H1 (cell line): ENCODE measurements at regions not wholly inside any gene's neighbourhood (a gene's known extent, or its start where the extent isn't known, plus 50 kb on each side); places are given as distances from the start of the nearest gene placed in this dataset.

ENCODE experiments used
- CTCF ChIA-PET: fragments of 300-600 bp; sonication (Branson Sonifier 250); formaldehyde crosslinking; loops from one replicate; lab custom pipeline; 2021; ENCODE audit not compliant: partially characterized antibody; lab: Charles Lee
- POLR2A ChIA-PET: fragments of 300-600 bp; sonication (Branson Sonifier 250); formaldehyde crosslinking; loops from one replicate; lab custom pipeline; 2021; ENCODE audit warnings: inconsistent platforms; ENCODE audit not compliant: partially characterized antibody; lab: Charles Lee
- DNase-seq, 2 experiments: peaks; one replicate each; pipeline versions ENCODE4 v3.0.0 to v3.0.0-alpha.2; 2010 to 2022; ENCODE audit warnings: low spot score in 2 of 2, low read depth in 1 of 2, mixed read lengths in 1 of 2
- FAIRE-seq: peaks from 2 replicates; lab custom pipeline; 2011; peaks lifted over from hg19 to GRCh38; lab: Jason Lieb, UNC
- H2AFZ ChIP-seq: 2 replicates; pipeline ENCODE4 v1.8.1; 2012; ENCODE audit warnings: low read length, inconsistent platforms
- H2AK5ac ChIP-seq: 2 replicates; pipeline ENCODE4 v1.6.1; 2013; ENCODE audit warnings: low read depth, low read length
- H2BK120ac ChIP-seq: replicated peaks from 2 replicates; pipeline ENCODE3; 2013; ENCODE audit warnings: low read depth, low read length, inconsistent platforms
- H2BK12ac ChIP-seq: 2 replicates; pipeline ENCODE4 v1.6.1; 2013; ENCODE audit warnings: low read depth, low read length
- H2BK15ac ChIP-seq: 2 replicates; pipeline ENCODE4 v1.6.1; 2013; ENCODE audit warnings: low read length
- H2BK20ac ChIP-seq: 2 replicates; pipeline ENCODE4 v1.6.1; 2013; ENCODE audit warnings: low read length
- H2BK5ac ChIP-seq: 2 replicates; pipeline ENCODE4 v1.6.1; 2013; ENCODE audit warnings: low read depth, low read length
- H3K14ac ChIP-seq: 2 replicates; pipeline ENCODE4 v1.6.1; 2013; ENCODE audit warnings: inconsistent platforms; ENCODE audit not compliant: insufficient read length
- H3K18ac ChIP-seq: 2 replicates; pipeline ENCODE4 v1.6.1; 2013; ENCODE audit warnings: low read length; ENCODE audit errors: extremely low read depth
- H3K23ac ChIP-seq: 2 replicates; pipeline ENCODE4 v1.6.1; 2013; ENCODE audit warnings: inconsistent platforms; ENCODE audit not compliant: insufficient read length
- H3K23me2 ChIP-seq: 2 replicates; pipeline ENCODE4 v1.6.1; 2013; ENCODE audit warnings: low read depth, low read length
- H3K27ac ChIP-seq: 2 replicates; pipeline ENCODE4 v1.6.1; 2011; ENCODE audit warnings: low read depth, low read length, inconsistent platforms
- H3K27me3 ChIP-seq, 4 experiments: replicated peaks in 1 of 4; 1 replicate in 1 of 4; 2 replicates in 3 of 4; pipeline versions ENCODE4 v1.6.1 to v1.8.1; 2011 to 2013; ENCODE audit warnings: low read length in 3 of 4, mild to moderate bottlenecking in 3 of 4, inconsistent platforms in 2 of 4, mixed read lengths in 2 of 4, moderate library complexity in 1 of 4; ENCODE audit not compliant: control insufficient read depth in 3 of 4, insufficient read depth in 3 of 4; ENCODE audit errors: extremely low read depth in 1 of 4
- H3K36me3 ChIP-seq, 4 experiments: 2 replicates each; pipeline versions ENCODE4 v1.6.1 to v1.8.1; 2011 to 2013; ENCODE audit warnings: mild to moderate bottlenecking in 4 of 4, low read length in 3 of 4, moderate library complexity in 2 of 4, control low read depth in 1 of 4, inconsistent platforms in 1 of 4; ENCODE audit not compliant: insufficient read depth in 4 of 4, control insufficient read depth in 2 of 4
- H3K4ac ChIP-seq: replicated peaks from 2 replicates; pipeline ENCODE3; 2013; ENCODE audit warnings: low read length, low read depth, mixed read lengths, inconsistent platforms; ENCODE audit not compliant: insufficient read length
- H3K4me1 ChIP-seq, 4 experiments: replicated peaks in 1 of 4; 1 replicate in 1 of 4; 2 replicates in 3 of 4; pipeline versions ENCODE4 v1.6.1 to v1.8.1; 2011 to 2013; ENCODE audit warnings: low read length in 3 of 4, inconsistent platforms in 2 of 4, mixed read lengths in 1 of 4; ENCODE audit not compliant: insufficient read depth in 4 of 4, control insufficient read depth in 3 of 4
- H3K4me2 ChIP-seq, 2 experiments: 2 replicates each; pipeline versions ENCODE4 v1.6.1 to v1.8.1; 2011 to 2013; ENCODE audit warnings: low read depth in 2 of 2, low read length in 2 of 2, control low read depth in 1 of 2, inconsistent platforms in 1 of 2, mild to moderate bottlenecking in 1 of 2; ENCODE audit not compliant: insufficient read depth in 1 of 2
- H3K4me3 ChIP-seq, 4 experiments: fragments of 200-600, 300-600 bp in 1 of 4; sonication (generic), shearing (Covaris generic), sonication (Bioruptor Twin) in 1 of 4; 2 replicates each; pipeline versions ENCODE4 v1.5.1 to v1.8.1; 2011 to 2016; ENCODE audit warnings: low read length in 4 of 4, low read depth in 3 of 4, control low read depth in 2 of 4, inconsistent platforms in 2 of 4, mild to moderate bottlenecking in 2 of 4, mixed read lengths in 1 of 4, moderate library complexity in 1 of 4; ENCODE audit not compliant: insufficient read depth in 2 of 4; ENCODE audit errors: extremely low read depth in 1 of 4
- H3K56ac ChIP-seq: replicated peaks from 2 replicates; pipeline ENCODE3; 2013; ENCODE audit warnings: low read depth, mild to moderate bottlenecking, mixed read lengths, low read length, inconsistent platforms; ENCODE audit not compliant: insufficient read length
- H3K79me1 ChIP-seq: 2 replicates; pipeline ENCODE4 v1.6.1; 2013; ENCODE audit warnings: low read depth, low read length, control low read depth
- H3K79me2 ChIP-seq, 2 experiments: 2 replicates each; pipeline versions ENCODE4 v1.6.1 to v1.8.1; 2012 to 2013; ENCODE audit warnings: low read length in 2 of 2, mild to moderate bottlenecking in 2 of 2, inconsistent platforms in 1 of 2; ENCODE audit not compliant: insufficient read depth in 2 of 2, control insufficient read depth in 1 of 2
- H3K9ac ChIP-seq, 4 experiments: replicated peaks in 1 of 4; 1 replicate in 1 of 4; 2 replicates in 3 of 4; pipeline versions ENCODE4 v1.6.1 to v1.8.1; 2011 to 2013; ENCODE audit warnings: low read depth in 3 of 4, low read length in 3 of 4, control low read depth in 2 of 4, mild to moderate bottlenecking in 2 of 4, moderate library complexity in 2 of 4, inconsistent platforms in 1 of 4; ENCODE audit errors: extremely low read depth in 1 of 4
- H3K9me3 ChIP-seq, 2 experiments: 2 replicates each; pipeline versions ENCODE4 v1.6.1 to v1.8.1; 2012 to 2013; ENCODE audit warnings: mild to moderate bottlenecking in 2 of 2, moderate library complexity in 2 of 2, control low read depth in 1 of 2, inconsistent platforms in 1 of 2, low read depth in 1 of 2, low read length in 1 of 2, mixed read lengths in 1 of 2; ENCODE audit not compliant: insufficient read depth in 2 of 2
- H4K20me1 ChIP-seq, 2 experiments: replicated peaks in 1 of 2; 2 replicates each; pipeline versions ENCODE3 to v1.8.1; 2011 to 2013; ENCODE audit warnings: inconsistent platforms in 2 of 2, low read length in 2 of 2, mild to moderate bottlenecking in 1 of 2; ENCODE audit not compliant: insufficient read depth in 2 of 2, control insufficient read depth in 1 of 2
- H4K5ac ChIP-seq: 2 replicates; pipeline ENCODE4 v1.6.1; 2013; ENCODE audit warnings: low read length, low read depth, mixed read lengths, inconsistent platforms; ENCODE audit not compliant: insufficient read length
- H4K8ac ChIP-seq: 2 replicates; pipeline ENCODE4 v1.8.0; 2013; ENCODE audit warnings: mild to moderate bottlenecking, moderate library complexity, low read length, inconsistent platforms; ENCODE audit not compliant: insufficient read depth; ENCODE audit errors: extremely low read depth
- H4K91ac ChIP-seq: replicated peaks from 2 replicates; pipeline ENCODE3; 2013; ENCODE audit warnings: low read length, mixed read lengths, inconsistent platforms; ENCODE audit not compliant: insufficient read length
- BCL11A ChIP-seq, 2 experiments: IDR thresholded peaks; one replicate each; pipeline ENCODE4 v1.6.1; 2011; ENCODE audit warnings: low read depth in 2 of 2, low read length in 2 of 2, mild to moderate bottlenecking in 2 of 2
- CTCF ChIP-seq, 3 experiments: IDR thresholded peaks; 1 replicate in 2 of 3; 2 replicates in 1 of 3; pipeline versions ENCODE4 v1.5.1 to v1.6.1; 2011; ENCODE audit warnings: low read length in 3 of 3, mild to moderate bottlenecking in 3 of 3, inconsistent platforms in 2 of 3, low read depth in 1 of 3, moderate library complexity in 1 of 3; ENCODE audit not compliant: insufficient read depth in 1 of 3; ENCODE audit errors: control extremely low read depth in 1 of 3
- EGR1 ChIP-seq: IDR thresholded peaks from 2 replicates; pipeline ENCODE4 v1.6.1; 2011; ENCODE audit warnings: low read depth, low read length, borderline replicate concordance
- JUN ChIP-seq: IDR thresholded peaks from 2 replicates; pipeline ENCODE4 v1.6.1; 2011; ENCODE audit warnings: low read depth, mild to moderate bottlenecking, improper control_type of control experiment, low read length
- JUND ChIP-seq: IDR thresholded peaks from 2 replicates; pipeline ENCODE4 v1.6.1; 2011; ENCODE audit warnings: mild to moderate bottlenecking, improper control_type of control experiment, low read length
- MAFK ChIP-seq: IDR thresholded peaks from 2 replicates; pipeline ENCODE4 v1.6.1; 2012; ENCODE audit warnings: low read depth, mild to moderate bottlenecking, improper control_type of control experiment, low read length
- SRF ChIP-seq: IDR thresholded peaks from 2 replicates; pipeline ENCODE4 v1.6.1; 2011; ENCODE audit warnings: mild to moderate bottlenecking, low read depth, low read length, moderate library complexity
- TEAD4 ChIP-seq: IDR thresholded peaks from 2 replicates; pipeline ENCODE4 v1.6.1; 2012; ENCODE audit warnings: low read depth, low read length, inconsistent platforms, mixed read lengths
- YY1 ChIP-seq: IDR thresholded peaks from 2 replicates; pipeline ENCODE4 v1.6.1; 2011; ENCODE audit warnings: low read depth, mild to moderate bottlenecking, low read length
- WGBS, 2 experiments: shearing (Covaris generic) in 1 of 2; methylation state at CpG; one replicate each; pipeline versions ENCODE4 v1.1.6 to v1.1.7; 2013 to 2015; ENCODE audit warnings: low lambda C conversion rate in 2 of 2, mixed read lengths in 2 of 2, inconsistent platforms in 1 of 2, low coverage in 1 of 2, missing lambda C conversion rate in 1 of 2; ENCODE audit not compliant: insufficient replicate concordance in 2 of 2, insufficient coverage in 1 of 2, insufficient read length in 1 of 2; ENCODE audit errors: extremely low coverage in 1 of 2, missing lambda C conversion rate in 1 of 2; 5-methylcytosine and 5-hydroxymethylcytosine counted together
- TF ChIP-seq, protein P1 (sequence below): IDR thresholded peaks from 2 replicates; pipeline ENCODE4 v1.6.1; 2012; ENCODE audit warnings: inconsistent platforms
- TF ChIP-seq, protein P2 (sequence below): IDR thresholded peaks from 2 replicates; pipeline ENCODE4 v1.6.1; 2011; ENCODE audit warnings: low read length, improper control_type of control experiment

GRCh38 chr3:64321747-64322146 is 96.5 kb upstream of the PRICKLE2 start:
- Histone ChIP-seq H3K56ac (no peak overlapping the region), H3K79me2 (no peaks in the 10 kb centered on the region), H3K79me1 (no peaks in the 10 kb centered on the region), H3K4me2 (no peak overlapping the region), H4K20me1 (no peaks in the 10 kb centered on the region), H3K9me3 (no peaks in the 10 kb centered on the region), H3K18ac (no peak overlapping the region), H3K4ac (no peak overlapping the region), H4K91ac (no peak overlapping the region), H3K4me3 (no peak overlapping the region), H3K4me1 (peaks cover 0 to 3% (median 0%) of the 10 kb centered on the region in 4 experiments; a peak in 2 of 7 replicates), H2AK5ac (no peak overlapping the region), H3K27me3 (no peaks in the 10 kb centered on the region), H2BK20ac (no peak overlapping the region), H2BK120ac (no peak overlapping the region), H2BK12ac (no peak overlapping the region), H3K23me2 (no peaks in the 10 kb centered on the region), H2BK15ac (no peak overlapping the region), H2BK5ac (no peak overlapping the region), H2AFZ (no peak overlapping the region), H3K9ac (no peak overlapping the region), H4K5ac (no peak overlapping the region), H3K14ac (no peak overlapping the region), H4K8ac (no peak overlapping the region), H3K27ac (no peak overlapping the region), H3K23ac (no peak overlapping the region), H3K36me3 (no peaks in the 10 kb centered on the region)
- POLR2A ChIA-PET: no interaction called here
- WGBS, 2 experiments: 29% methylated on average over 1 of the region's 1 CpG; no CpG with 5 or more reads in 1 of the 2 experiments
- DNase-seq: no peak
- peak; percentile 57 for FAIRE-seq
- CTCF ChIA-PET: interaction anchor here (0.6 to 4.5 kb wide), 7 partner anchors 13 to 291 kb away, joined by 3 to 24 read pairs (median 3); no protein-coding TSS in a partner anchor
- TF ChIP-seq EGR1: no peak
- TF ChIP-seq, protein P1, sequence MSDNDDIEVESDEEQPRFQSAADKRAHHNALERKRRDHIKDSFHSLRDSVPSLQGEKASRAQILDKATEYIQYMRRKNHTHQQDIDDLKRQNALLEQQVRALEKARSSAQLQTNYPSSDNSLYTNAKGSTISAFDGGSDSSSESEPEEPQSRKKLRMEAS: no peak
- TF ChIP-seq SRF: no peak
- peak; percentile 67; the same call in 1 of the 2 replicates for TF ChIP-seq TEAD4
- no peak for TF ChIP-seq JUN
- TF ChIP-seq YY1: no peak
- peak; percentile 59; the same call in 1 of the 2 replicates for TF ChIP-seq MAFK
- TF ChIP-seq, protein P2, sequence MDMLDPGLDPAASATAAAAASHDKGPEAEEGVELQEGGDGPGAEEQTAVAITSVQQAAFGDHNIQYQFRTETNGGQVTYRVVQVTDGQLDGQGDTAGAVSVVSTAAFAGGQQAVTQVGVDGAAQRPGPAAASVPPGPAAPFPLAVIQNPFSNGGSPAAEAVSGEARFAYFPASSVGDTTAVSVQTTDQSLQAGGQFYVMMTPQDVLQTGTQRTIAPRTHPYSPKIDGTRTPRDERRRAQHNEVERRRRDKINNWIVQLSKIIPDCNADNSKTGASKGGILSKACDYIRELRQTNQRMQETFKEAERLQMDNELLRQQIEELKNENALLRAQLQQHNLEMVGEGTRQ: no peak
- TF ChIP-seq CTCF (IDR thresholded peaks at IDR 0.05; ENCODE audit: control extremely low read depth in 1 of 3, insufficient read depth in 1 of 3, low read depth in 1 of 3, low read length in 3 of 3): no peak
- TF ChIP-seq JUND: peak; percentile 40; the same call in 1 of the 2 replicates
- TF ChIP-seq BCL11A (IDR thresholded peaks at IDR 0.05; ENCODE audit: low read depth in 2 of 2, low read length in 2 of 2): no peak
